SK-N-SH treated with all-trans-retinoic acid at 6 μM for 48 hours (cell line): ENCODE measurements at regions not wholly inside any gene's neighbourhood (a gene's known extent, or its start where the extent isn't known, plus 50 kb on each side); places are given as distances from the start of the nearest gene placed in this dataset.

Source experiments
- ATAC-seq: fragments of 200-7000 bp; cut with Tn5 transposase; 3 replicates; pipeline ENCODE4 v1.9.1; 2020; ENCODE audit warnings: mild to moderate bottlenecking, moderate library complexity
- ARNTL ChIP-seq: fragments of 450-650 bp; formaldehyde crosslinking; IDR thresholded peaks from 2 replicates; pipeline ENCODE4 v1.5.0; 2020; ENCODE audit warnings: low read depth, mild to moderate bottlenecking, moderate library complexity, borderline replicate concordance
- BACH2 ChIP-seq: fragments of 250-450 bp; sonication (Bioruptor Pico); IDR thresholded peaks from 2 replicates; pipeline ENCODE4 v1.9.0; 2021; ENCODE audit warnings: mild to moderate bottlenecking, borderline replicate concordance
- CREB5 ChIP-seq: fragments of 250-450 bp; sonication (Bioruptor Pico); IDR thresholded peaks from 2 replicates; pipeline ENCODE4 v1.5.1; 2020; ENCODE audit warnings: low read depth, mild to moderate bottlenecking, moderate library complexity
- CSDC2 ChIP-seq: fragments of 250-450 bp; sonication (Bioruptor Pico); IDR thresholded peaks from 2 replicates; pipeline ENCODE4 v1.5.0; 2020; ENCODE audit warnings: mild to moderate bottlenecking, moderate library complexity
- CSRNP3 ChIP-seq: fragments of 250-450 bp; sonication (Bioruptor Pico); IDR thresholded peaks from 2 replicates; pipeline ENCODE4 v1.5.1; 2021; ENCODE audit warnings: mild to moderate bottlenecking, moderate library complexity
- ESRRG ChIP-seq: fragments of 250-450 bp; sonication (Bioruptor Pico); IDR thresholded peaks from 2 replicates; pipeline ENCODE4 v1.6.1; 2021; ENCODE audit warnings: mild to moderate bottlenecking
- GLIS3 ChIP-seq: fragments of 250-450 bp; sonication (Bioruptor Pico); IDR thresholded peaks from 2 replicates; pipeline ENCODE4 v1.5.0; 2020; ENCODE audit warnings: mild to moderate bottlenecking, moderate library complexity
- ISL1 ChIP-seq: fragments of 250-450 bp; sonication (Bioruptor Pico); IDR thresholded peaks from 2 replicates; pipeline ENCODE4 v2.1.2; 2022; ENCODE audit warnings: mild to moderate bottlenecking, moderate library complexity
- OSR1 ChIP-seq: fragments of 250-450 bp; sonication (Bioruptor Pico); IDR thresholded peaks from 2 replicates; pipeline ENCODE4 v1.8.0; 2022; ENCODE audit warnings: moderate library complexity, mild to moderate bottlenecking, inconsistent platforms
- PPARA ChIP-seq: fragments of 250-450 bp; sonication (Bioruptor Pico); IDR thresholded peaks from 2 replicates; pipeline ENCODE4 v1.5.0; 2020; ENCODE audit warnings: mild to moderate bottlenecking, borderline replicate concordance
- RARB ChIP-seq: fragments of 250-450 bp; sonication (Bioruptor Pico); IDR thresholded peaks from 2 replicates; pipeline ENCODE4 v1.8.0; 2021; ENCODE audit warnings: mild to moderate bottlenecking, moderate library complexity
- SNAI2 ChIP-seq: fragments of 250-450 bp; sonication (Bioruptor Pico); IDR thresholded peaks from 2 replicates; pipeline ENCODE4 v1.5.0; 2020; ENCODE audit warnings: mild to moderate bottlenecking, moderate library complexity
- TCF4 ChIP-seq: fragments of 250-450 bp; sonication (Bioruptor Pico); IDR thresholded peaks from 2 replicates; pipeline ENCODE4 v1.8.0; 2021; ENCODE audit warnings: mild to moderate bottlenecking, moderate library complexity, borderline replicate concordance
- TOX ChIP-seq: fragments of 250-450 bp; sonication (Bioruptor Pico); IDR thresholded peaks from 2 replicates; pipeline ENCODE4 v1.8.0; 2021; ENCODE audit warnings: mild to moderate bottlenecking, moderate library complexity, borderline replicate concordance
- ZC3H10 ChIP-seq: fragments of 250-450 bp; sonication (Bioruptor Pico); IDR thresholded peaks from 2 replicates; pipeline ENCODE4 v1.5.1; 2021; ENCODE audit warnings: mild to moderate bottlenecking, moderate library complexity
- ZNF565 ChIP-seq: fragments of 450-650 bp; formaldehyde crosslinking; conservative IDR thresholded peaks from 2 replicates; pipeline ENCODE4 v1.5.0; 2020; ENCODE audit warnings: low read depth, mild to moderate bottlenecking, moderate library complexity
- ZNF70 ChIP-seq: fragments of 450-650 bp; formaldehyde crosslinking; IDR thresholded peaks from 2 replicates; pipeline ENCODE4 v1.5.0; 2020; ENCODE audit warnings: mild to moderate bottlenecking, moderate library complexity
- ZNF8 ChIP-seq: fragments of 450-650 bp; formaldehyde crosslinking; IDR thresholded peaks from 2 replicates; pipeline ENCODE4 v1.5.0; 2020; ENCODE audit warnings: mild to moderate bottlenecking, moderate library complexity
- TF ChIP-seq, protein P1 (sequence below): fragments of 250-450 bp; sonication (Bioruptor Pico); IDR thresholded peaks from 2 replicates; pipeline ENCODE4 v1.5.0; 2020; ENCODE audit warnings: mild to moderate bottlenecking, moderate library complexity
- TF ChIP-seq, protein P2 (sequence below): fragments of 250-450 bp; sonication (Bioruptor Pico); IDR thresholded peaks from 2 replicates; pipeline ENCODE4 v1.8.0; 2021; ENCODE audit warnings: low read depth, mild to moderate bottlenecking, moderate library complexity, borderline replicate concordance

- TF ChIP-seq OSR1 (no peak), CREB5 (CRISPR knock-in tag) (no peak), BACH2 (CRISPR knock-in tag) (no peak), PPARA (no peak), SNAI2 (CRISPR knock-in tag) (no peak), ZC3H10 (CRISPR knock-in tag) (no peak), ESRRG (CRISPR knock-in tag) (no peak), CSRNP3 (CRISPR knock-in tag) (no peak), TCF4 (no peak), ZNF565 (no peak), ZNF8 (CRISPR knock-in tag) (no peak), ZNF70 (CRISPR knock-in tag) (no peak)
- TF ChIP-seq, protein P1, sequence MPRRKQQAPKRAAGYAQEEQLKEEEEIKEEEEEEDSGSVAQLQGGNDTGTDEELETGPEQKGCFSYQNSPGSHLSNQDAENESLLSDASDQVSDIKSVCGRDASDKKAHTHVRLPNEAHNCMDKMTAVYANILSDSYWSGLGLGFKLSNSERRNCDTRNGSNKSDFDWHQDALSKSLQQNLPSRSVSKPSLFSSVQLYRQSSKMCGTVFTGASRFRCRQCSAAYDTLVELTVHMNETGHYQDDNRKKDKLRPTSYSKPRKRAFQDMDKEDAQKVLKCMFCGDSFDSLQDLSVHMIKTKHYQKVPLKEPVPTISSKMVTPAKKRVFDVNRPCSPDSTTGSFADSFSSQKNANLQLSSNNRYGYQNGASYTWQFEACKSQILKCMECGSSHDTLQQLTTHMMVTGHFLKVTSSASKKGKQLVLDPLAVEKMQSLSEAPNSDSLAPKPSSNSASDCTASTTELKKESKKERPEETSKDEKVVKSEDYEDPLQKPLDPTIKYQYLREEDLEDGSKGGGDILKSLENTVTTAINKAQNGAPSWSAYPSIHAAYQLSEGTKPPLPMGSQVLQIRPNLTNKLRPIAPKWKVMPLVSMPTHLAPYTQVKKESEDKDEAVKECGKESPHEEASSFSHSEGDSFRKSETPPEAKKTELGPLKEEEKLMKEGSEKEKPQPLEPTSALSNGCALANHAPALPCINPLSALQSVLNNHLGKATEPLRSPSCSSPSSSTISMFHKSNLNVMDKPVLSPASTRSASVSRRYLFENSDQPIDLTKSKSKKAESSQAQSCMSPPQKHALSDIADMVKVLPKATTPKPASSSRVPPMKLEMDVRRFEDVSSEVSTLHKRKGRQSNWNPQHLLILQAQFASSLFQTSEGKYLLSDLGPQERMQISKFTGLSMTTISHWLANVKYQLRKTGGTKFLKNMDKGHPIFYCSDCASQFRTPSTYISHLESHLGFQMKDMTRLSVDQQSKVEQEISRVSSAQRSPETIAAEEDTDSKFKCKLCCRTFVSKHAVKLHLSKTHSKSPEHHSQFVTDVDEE (CRISPR knock-in tag): no peak
- TF ChIP-seq, protein P2, sequence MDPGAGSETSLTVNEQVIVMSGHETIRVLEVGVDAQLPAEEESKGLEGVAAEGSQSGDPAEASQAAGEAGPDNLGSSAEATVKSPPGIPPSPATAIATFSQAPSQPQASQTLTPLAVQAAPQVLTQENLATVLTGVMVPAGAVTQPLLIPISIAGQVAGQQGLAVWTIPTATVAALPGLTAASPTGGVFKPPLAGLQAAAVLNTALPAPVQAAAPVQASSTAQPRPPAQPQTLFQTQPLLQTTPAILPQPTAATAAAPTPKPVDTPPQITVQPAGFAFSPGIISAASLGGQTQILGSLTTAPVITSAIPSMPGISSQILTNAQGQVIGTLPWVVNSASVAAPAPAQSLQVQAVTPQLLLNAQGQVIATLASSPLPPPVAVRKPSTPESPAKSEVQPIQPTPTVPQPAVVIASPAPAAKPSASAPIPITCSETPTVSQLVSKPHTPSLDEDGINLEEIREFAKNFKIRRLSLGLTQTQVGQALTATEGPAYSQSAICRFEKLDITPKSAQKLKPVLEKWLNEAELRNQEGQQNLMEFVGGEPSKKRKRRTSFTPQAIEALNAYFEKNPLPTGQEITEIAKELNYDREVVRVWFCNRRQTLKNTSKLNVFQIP (CRISPR knock-in tag): no peak
- no peak for ATAC-seq
Observed at GRCh38 chrX:102837847-102838246, 99.2 kb upstream of the RAB40AL start.

GRCh38 chrX:102840871-102841705, 96.0 kb upstream of the RAB40AL start:
- no peak for TF ChIP-seq ZNF70 (CRISPR knock-in tag)
- TF ChIP-seq RARB (CRISPR knock-in tag): no peak
- no peak for TF ChIP-seq SNAI2 (CRISPR knock-in tag)
- TF ChIP-seq ISL1 (CRISPR knock-in tag): no peak
- no peak for TF ChIP-seq TCF4
- no peak for TF ChIP-seq CREB5 (CRISPR knock-in tag)
- TF ChIP-seq ZNF8 (CRISPR knock-in tag): no peak
- no peak for TF ChIP-seq GLIS3
- no peak for TF ChIP-seq ESRRG (CRISPR knock-in tag)
- TF ChIP-seq ZNF565: no peak
- TF ChIP-seq, protein P1 (CRISPR knock-in tag): no peak
- no peak for TF ChIP-seq CSDC2
- no peak for TF ChIP-seq ARNTL (CRISPR knock-in tag)
- no peak for TF ChIP-seq TOX (CRISPR knock-in tag)
- TF ChIP-seq CSRNP3 (CRISPR knock-in tag): no peak
- no peak for TF ChIP-seq BACH2 (CRISPR knock-in tag)
- ATAC-seq: no peak; the same call in 2 of the 3 replicates
